ENCODE measurements at regions not wholly inside any gene's neighbourhood (a gene's known extent, or its start where the extent isn't known, plus 50 kb on each side); places are given as distances from the start of the nearest gene placed in this dataset.

DNA sequence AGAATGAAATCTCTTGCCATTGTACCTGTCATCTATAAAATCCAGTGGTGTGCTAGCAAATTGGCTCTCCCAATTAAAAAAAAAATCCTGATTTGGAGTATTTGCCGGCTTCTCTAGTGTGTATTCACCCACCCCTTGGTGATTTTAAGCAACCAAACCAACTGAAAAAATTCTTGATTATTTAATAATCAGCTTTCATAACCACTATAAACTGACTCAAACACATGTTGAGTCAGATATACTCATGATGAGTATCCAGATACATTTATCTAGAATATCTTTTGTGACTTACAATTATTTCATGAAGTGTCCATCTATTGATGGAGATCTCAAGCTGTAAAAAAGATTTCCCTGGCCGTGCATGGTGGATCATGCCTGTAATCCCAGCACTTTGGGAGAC is 205.4 kb downstream of the RASSF9 start:
- Histone ChIP-seq H3K36me3 (no peaks in the 10 kb centered on the region), H3K4me3 (no peak overlapping the region), H3K27me3 (no peaks in the 10 kb centered on the region), H3K27ac (no peak overlapping the region), H3K9me3 (no peaks in the 10 kb centered on the region), H3K4me1 (peaks cover 0 to 14% (median 0%) of the 10 kb centered on the region in 12 donors)
- WGBS, 4 donors, result 81 to 92% (median 88%) methylated on average over 2 of the region's 2 CpGs
- TF ChIP-seq POLR2A (IDR thresholded peaks at IDR 0.05), result no peak
- TF ChIP-seq, protein P1, sequence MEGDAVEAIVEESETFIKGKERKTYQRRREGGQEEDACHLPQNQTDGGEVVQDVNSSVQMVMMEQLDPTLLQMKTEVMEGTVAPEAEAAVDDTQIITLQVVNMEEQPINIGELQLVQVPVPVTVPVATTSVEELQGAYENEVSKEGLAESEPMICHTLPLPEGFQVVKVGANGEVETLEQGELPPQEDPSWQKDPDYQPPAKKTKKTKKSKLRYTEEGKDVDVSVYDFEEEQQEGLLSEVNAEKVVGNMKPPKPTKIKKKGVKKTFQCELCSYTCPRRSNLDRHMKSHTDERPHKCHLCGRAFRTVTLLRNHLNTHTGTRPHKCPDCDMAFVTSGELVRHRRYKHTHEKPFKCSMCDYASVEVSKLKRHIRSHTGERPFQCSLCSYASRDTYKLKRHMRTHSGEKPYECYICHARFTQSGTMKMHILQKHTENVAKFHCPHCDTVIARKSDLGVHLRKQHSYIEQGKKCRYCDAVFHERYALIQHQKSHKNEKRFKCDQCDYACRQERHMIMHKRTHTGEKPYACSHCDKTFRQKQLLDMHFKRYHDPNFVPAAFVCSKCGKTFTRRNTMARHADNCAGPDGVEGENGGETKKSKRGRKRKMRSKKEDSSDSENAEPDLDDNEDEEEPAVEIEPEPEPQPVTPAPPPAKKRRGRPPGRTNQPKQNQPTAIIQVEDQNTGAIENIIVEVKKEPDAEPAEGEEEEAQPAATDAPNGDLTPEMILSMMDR (IDR thresholded peaks at IDR 0.05), result no peak
- ATAC-seq, result no peak
- no peak for DNase-seq
- intact Hi-C loops (cut with DNase I), result no loop called here

DNA sequence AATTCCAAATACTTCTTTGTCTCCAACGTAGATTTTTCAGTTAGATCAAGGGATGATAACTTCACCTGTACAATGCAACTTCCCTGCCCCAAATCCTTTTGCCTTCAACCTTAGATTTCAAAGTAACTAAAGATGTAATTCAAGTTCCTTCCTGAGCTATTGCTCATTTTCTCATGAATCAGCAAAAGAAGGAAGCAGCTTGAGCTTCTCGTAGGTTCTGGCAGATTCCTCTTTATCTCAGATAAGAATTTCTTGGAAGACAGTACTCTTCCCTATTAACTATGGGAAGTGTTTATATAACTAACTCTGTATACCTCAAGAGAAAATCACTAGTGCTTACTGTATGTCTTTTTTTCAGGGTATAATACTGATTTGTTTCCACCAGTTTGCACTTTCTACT is 203.8 kb downstream of the RASSF9 start:
- H3K27ac ChIP-seq, result no peak overlapping the region
- ATAC-seq, result no peak
- H3K4me1 ChIP-seq, result no peaks in the 10 kb centered on the region
- H3K9me3 ChIP-seq, result no peaks in the 10 kb centered on the region
- intact Hi-C loops (cut with DNase I), result no loop called here
- no peak for DNase-seq
- no peaks in the 10 kb centered on the region for H3K27me3 ChIP-seq
- H3K36me3 ChIP-seq, result no peaks in the 10 kb centered on the region
- no peak overlapping the region for H3K4me3 ChIP-seq
- TF ChIP-seq, protein P1 (IDR thresholded peaks at IDR 0.05), result no peak
- no peak for TF ChIP-seq POLR2A (IDR thresholded peaks at IDR 0.05)
- 16 to 27% (median 19%) methylated on average over 2 of the region's 2 CpGs for WGBS, 4 donors

DNA sequence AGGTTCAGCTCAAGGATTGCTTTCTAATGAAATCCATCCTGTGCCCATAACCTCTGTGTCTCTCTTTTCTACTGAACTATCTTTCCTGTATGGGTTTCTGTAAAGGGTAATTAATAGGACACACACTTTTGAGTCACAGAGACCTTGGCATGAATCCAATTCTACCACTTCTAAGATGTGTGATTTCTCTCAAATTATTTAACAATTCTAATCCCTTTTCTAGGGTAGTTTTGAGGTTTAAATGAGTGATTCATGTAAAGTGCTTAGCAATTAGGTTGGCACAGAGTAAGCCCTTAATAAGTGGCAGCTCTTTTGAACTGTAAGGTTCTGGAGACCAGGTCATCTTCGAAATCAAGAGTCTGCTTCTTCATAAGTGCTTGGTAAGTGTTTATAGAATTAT is 202.7 kb downstream of the RASSF9 start:
- intact Hi-C loops (cut with DNase I), result no loop called here
- DNase-seq, result no peak

DNA sequence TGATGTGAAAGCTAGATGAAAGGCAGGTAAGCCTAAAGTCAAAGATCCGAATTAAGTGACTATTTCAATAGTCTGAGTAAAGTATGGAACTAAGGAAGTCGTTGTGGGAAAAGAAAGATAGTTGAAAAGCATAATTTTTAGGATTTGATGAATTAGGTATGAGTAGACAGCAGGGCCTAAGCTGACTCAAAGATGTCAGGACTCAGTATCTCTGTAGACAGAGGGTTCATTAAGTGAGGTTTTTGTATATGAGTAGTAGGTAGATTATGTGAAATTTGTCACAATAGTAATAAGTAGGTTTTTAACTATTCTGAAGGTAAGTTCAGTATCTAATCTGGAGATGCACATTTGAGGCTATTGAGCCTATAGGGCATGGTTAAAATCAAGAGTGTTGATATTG is 196.4 kb downstream of the RASSF9 start:
- intact Hi-C loops (cut with DNase I), result no loop called here
- DNase-seq (no peak), ATAC-seq (no peak)
- 69 to 73% (median 70%) methylated on average over 2 of the region's 2 CpGs for WGBS, 4 donors
- Histone ChIP-seq H3K36me3 (no peaks in the 10 kb centered on the region), H3K4me3 (no peak overlapping the region), H3K9me3 (no peaks in the 10 kb centered on the region), H3K27me3 (no peaks in the 10 kb centered on the region), H3K27ac (no peak overlapping the region), H3K4me1 (no peaks in the 10 kb centered on the region)
- TF ChIP-seq, protein P1 (IDR thresholded peaks at IDR 0.05), result no peak
- TF ChIP-seq POLR2A (IDR thresholded peaks at IDR 0.05), result no peak

More for the DNA sequence above, 202.7 kb downstream of the RASSF9 start:
- Histone ChIP-seq H3K36me3 (no peaks in the 10 kb centered on the region), H3K9me3 (no peaks in the 10 kb centered on the region), H3K27ac (no peak overlapping the region), H3K4me3 (no peak overlapping the region), H3K4me1 (no peaks in the 10 kb centered on the region), H3K27me3 (no peaks in the 10 kb centered on the region)
- no peak for ATAC-seq
- TF ChIP-seq, protein P1 (IDR thresholded peaks at IDR 0.05), result no peak
- no peak for TF ChIP-seq POLR2A (IDR thresholded peaks at IDR 0.05)
- 68 to 84% (median 82%) methylated on average over 1 of the region's 1 CpG for WGBS, 4 donors
